ENCODE measurements at regions not wholly inside any gene's neighbourhood (a gene's known extent, or its start where the extent isn't known, plus 50 kb on each side); places are given as distances from the start of the nearest gene placed in this dataset.

DNA sequence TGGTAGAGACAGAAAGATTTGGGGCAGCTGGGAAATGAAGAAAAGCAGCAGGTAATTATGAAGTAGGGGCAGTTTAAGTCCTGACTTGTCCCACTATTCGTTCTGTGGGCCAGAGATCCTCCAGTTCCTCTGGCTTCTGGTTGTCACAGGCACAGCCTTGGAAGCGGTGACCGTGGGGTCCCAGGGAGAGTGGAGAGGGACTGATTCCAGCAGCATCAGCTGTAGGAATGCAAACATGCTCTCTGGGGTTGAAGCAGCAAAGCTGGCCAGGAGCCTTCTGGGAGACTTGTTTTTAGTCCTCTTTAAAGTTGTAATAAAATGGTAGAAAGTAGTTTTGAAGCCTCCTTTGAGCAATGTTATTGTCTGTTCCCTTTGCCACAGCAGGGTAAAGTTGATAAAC, 488.0 kb downstream of the LMO4 start:
- DNase-seq, result no peak

DNA sequence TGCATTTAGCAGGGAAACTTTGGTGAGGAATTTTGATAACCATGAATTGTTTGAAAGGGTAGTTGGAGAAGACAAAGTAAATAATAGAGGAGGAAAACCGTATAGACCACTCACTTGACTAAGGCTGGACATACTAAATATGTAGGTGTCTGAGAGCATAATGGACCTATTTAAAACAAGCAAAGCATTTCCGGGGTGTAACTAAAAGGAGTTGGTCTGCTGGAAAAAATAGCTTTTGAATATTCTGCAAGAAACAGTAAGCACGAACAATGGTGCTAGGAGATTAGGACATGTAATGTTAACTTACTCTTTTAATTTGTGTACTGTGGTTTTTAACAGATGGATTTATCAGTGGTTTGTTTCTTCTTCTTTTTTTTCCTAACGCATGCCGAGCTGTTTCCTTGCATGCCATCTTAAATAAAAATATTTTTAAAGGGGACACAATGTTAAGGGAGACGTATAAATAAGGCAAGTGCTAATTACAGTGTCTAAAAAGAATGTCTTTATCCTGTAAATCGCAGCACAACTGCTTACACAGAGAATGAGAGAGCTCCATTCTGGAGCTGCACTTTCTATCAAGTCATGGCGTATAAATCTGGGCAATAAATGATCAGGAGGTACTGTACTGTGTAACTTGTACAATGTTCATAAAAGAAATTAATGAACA, 492.1 kb downstream of the LMO4 start:
- no peak for DNase-seq

- no peak for DNase-seq
Measured at GRCh38 chr1:87821335-87821697, 492.6 kb downstream of the LMO4 start.

DNA sequence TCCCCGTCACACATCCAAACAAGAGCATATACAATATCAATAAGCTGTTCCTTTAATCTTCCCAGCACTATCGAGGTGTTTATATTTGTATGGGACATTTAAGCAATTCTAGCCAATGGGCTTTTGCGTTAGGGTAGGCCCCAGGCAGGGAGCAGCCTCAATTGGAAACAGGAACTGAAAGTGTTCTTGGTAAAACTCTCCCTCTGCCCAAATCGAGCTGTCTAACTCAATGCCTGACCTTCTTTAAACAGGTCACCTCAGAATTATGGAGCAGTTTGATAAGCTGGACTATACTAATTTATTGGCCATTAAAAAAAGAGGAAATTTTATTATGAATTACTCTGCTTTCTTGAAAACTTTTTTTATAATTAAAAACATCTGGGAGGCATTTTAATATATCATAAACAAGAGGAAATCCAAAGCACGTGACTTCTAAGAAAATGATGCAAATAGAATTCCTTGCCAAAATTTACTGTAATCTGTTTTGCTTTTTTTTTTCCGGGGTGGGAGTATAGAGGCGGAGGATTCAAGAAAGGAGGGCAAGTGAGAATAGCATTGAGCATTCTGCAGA, 498.1 kb downstream of the LMO4 start:
- DNase-seq, result peak; percentile 83 to 87

DNA sequence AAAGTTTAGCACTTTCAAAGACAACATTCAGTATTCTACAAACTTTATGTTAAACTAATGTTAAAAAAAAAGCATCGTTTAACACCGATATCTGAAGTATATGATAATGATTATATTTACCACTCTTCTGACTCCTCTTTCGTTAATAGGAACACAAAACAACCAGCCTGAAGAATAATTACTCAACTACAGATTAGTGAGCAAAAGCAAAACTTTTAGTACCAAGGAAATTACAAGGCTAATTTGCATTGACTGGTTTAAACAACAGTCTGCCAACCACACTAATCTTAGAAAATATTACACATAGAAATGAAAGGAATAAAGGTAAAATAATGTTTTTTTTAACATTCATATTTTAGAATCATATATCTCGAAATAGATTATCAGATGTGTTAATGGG, 500.7 kb downstream of the LMO4 start:
- no peak for DNase-seq

GRCh38 chr1:87830432-87830978, 501.8 kb downstream of the LMO4 start:
- no peak for DNase-seq

DNA sequence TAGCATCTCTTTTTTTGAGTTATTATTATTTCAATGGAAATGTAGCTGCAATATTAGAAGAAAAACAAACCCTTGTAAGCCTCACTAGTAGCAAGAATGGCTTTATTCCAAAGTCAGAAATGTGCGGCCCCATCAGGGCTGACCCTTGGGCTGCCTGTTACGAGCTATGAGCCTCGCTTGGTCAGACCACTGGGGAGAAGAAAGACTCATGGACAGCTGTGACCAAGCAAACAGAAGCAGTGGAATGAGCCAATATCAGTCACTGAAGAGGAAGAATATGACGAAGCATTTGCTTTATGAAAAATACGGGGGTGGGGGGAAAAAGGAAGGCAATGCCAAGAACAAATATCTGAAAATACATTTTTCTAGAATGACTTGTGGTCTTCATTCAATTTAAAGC, 504.5 kb downstream of the LMO4 start:
- peak; percentile 45 to 48 for DNase-seq

GRCh38 chr1:87834151-87834550, 505.5 kb downstream of the LMO4 start:
- no peak for DNase-seq

- no peak for DNase-seq
Measured at GRCh38 chr1:87834941-87835340, 506.3 kb downstream of the LMO4 start.

GRCh38 chr1:87840767-87841166, 512.1 kb downstream of the LMO4 start:
- DNase-seq, result no peak

DNA sequence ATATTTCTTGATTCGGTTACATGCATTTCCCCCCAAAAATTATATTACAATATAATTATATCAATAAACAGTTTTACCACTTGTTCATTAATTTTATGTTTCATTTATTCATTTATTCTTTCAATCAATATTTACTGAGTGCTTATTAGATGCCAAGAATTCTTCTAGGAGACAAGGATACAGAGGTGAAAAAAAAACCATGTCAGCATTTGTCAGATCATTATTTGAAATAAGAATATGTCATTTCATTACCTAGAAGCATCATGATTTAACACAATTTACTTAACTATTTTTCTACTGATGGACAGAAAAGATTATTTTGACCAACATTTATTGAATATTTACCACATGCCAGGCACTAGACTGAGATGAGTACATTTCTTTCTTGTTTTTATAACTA, 512.7 kb downstream of the LMO4 start:
- DNase-seq, result no peak

- DNase-seq, result no peak
Measured at GRCh38 chr1:87842156-87842555, 513.5 kb downstream of the LMO4 start.

DNA sequence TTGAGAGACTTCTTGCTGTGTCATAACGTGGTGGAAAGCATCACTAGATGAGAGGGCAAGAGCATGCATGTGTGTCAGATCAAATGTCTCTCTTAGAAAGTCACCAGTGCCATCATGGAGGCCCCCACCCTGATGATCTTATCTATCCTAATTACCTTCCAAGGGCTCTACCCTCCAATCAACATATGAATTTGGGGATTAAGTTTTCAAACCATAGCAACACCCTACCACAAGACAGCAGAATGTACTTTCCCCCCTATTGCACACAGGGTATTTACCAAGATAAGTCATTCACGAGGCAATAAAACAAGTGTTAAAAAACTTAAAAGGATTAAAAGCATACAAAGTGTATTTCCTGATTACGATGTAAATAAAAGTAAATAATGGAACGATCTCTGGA, 515.6 kb downstream of the LMO4 start:
- DNase-seq, result no peak

DNA sequence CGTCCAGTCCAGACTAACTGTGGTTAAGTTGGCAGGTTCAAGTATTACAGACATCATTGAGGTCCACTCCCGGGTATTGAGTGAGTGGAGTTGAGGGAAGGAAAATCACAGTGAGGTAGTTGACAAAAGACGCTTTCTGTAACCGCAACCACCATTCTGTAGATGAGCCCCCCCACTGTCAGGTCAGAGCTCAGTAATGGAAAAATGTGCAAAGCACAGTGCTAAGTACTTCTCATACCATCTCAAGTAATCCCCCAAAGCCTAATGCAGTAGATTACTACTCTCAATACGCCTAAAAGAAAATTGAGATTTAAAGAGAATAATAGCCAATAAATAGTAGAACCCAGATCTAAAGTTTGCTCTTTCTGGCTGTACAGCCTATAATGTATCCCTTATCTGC, 522.8 kb downstream of the LMO4 start:
- no peak for DNase-seq

GRCh38 chr1:87852410-87853161, 523.9 kb downstream of the LMO4 start:
- no peak for DNase-seq

GRCh38 chr1:87853576-87854351, 525.1 kb downstream of the LMO4 start:
- DNase-seq, result peak; percentile 36 to 46

GRCh38 chr1:87863317-87863716, 534.6 kb downstream of the LMO4 start:
- DNase-seq, result no peak

DNA sequence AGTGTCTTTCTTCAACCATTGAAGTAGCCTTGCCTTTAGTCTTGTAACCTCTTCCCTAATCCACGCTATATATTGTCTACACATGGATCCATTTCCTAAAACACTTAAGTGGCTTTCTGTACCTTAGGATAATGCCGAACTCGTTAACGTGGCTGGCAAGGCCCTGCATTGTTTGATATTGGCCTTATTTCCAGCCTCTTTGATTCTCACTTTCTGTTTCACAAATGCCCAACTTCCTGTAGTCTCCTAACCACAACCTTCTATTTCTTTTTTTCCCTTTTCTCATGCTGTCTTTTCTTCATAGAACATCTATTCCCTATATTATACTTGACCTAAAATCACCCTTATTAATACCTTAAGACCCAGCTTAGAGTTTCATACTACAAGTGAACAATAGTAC, 536.0 kb downstream of the LMO4 start:
- DNase-seq, result no peak

DNA sequence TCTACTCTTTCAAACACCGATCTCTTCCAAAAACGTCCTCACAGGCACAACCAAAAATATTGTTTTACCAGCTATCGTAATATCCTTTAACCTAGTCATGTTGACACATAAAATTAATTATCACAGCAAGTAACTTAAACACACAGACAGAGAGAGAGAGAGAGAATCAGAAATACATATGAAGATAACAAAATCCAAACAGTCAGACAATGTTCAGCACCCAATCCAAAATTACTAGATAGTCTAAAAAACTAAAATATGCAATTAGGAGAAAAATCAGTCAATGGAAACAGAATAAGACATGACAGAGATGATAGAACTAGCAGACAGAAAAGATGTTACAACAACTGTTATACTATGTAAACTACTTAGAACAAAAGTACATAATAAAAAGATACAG, 537.7 kb downstream of the LMO4 start:
- DNase-seq, result no peak

GRCh38 chr1:87867626-87868025, 538.9 kb downstream of the LMO4 start:
- no peak for DNase-seq

DNA sequence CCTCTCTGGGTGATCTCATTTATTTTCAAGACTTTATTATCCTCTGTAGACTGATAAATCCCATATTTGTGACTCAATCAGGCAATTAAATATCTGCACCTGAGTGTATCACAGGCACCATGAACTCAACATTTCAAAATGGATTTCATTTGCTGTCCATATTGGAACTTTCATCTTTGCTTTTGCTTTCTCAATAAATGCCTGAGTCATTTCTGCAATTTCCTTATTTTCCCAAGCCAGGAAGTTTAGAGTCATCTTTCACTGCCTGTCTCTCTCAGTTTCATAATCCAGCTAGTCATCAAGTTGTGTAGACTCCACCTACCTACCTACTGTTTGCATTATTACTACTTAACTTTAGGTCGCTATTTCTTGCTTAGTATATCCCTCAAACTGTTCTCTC, 540.9 kb downstream of the LMO4 start:
- no peak for DNase-seq

GRCh38 chr1:87872189-87872588, 543.5 kb downstream of the LMO4 start:
- no peak for DNase-seq
